ENCODE measurements at regions not wholly inside any gene's neighbourhood (a gene's known extent, or its start where the extent isn't known, plus 50 kb on each side); places are given as distances from the start of the nearest gene placed in this dataset.
"Not testable (repeated sequence)": the region's sequence is repeated elsewhere in the genome, so short reads cannot be mapped to it uniquely, and the experiment has no call there.

GRCh38 chr2:228600265-228600664 is 418.8 kb upstream of the SPHKAP start:
- no peak for DNase-seq (ENCODE audit: low read depth in 3 of 3, low spot score in 2 of 3)

- DNase-seq (ENCODE audit: low read depth in 3 of 3, low spot score in 2 of 3): no peak
Measured at GRCh38 chr2:228599781-228600180, 418.3 kb upstream of the SPHKAP start.

- no peak for DNase-seq (ENCODE audit: low read depth in 3 of 3, low spot score in 2 of 3)
Measured at GRCh38 chr2:228599297-228599696, 417.8 kb upstream of the SPHKAP start.

GRCh38 chr2:228597032-228597431 is 415.5 kb upstream of the SPHKAP start:
- no peak for DNase-seq (ENCODE audit: low read depth in 3 of 3, low spot score in 2 of 3)

GRCh38 chr2:228594012-228594411 is 412.5 kb upstream of the SPHKAP start:
- no peak for DNase-seq (ENCODE audit: low read depth in 3 of 3, low spot score in 2 of 3)

- no peak for DNase-seq (ENCODE audit: low read depth in 3 of 3, low spot score in 2 of 3)
Measured at GRCh38 chr2:228592925-228593324, 411.4 kb upstream of the SPHKAP start.

GRCh38 chr2:228590681-228591080 is 409.2 kb upstream of the SPHKAP start:
- no peak for DNase-seq (ENCODE audit: low read depth in 3 of 3, low spot score in 2 of 3)

GRCh38 chr2:228589115-228589514 is 407.6 kb upstream of the SPHKAP start:
- DNase-seq (ENCODE audit: low read depth in 3 of 3, low spot score in 2 of 3): no peak

GRCh38 chr2:228581731-228582130 is 400.2 kb upstream of the SPHKAP start:
- DNase-seq (ENCODE audit: low read depth in 3 of 3, low spot score in 2 of 3): no peak

- DNase-seq (ENCODE audit: low read depth in 3 of 3, low spot score in 2 of 3): no peak
Measured at GRCh38 chr2:228575897-228576296, 394.4 kb upstream of the SPHKAP start.

GRCh38 chr2:228568275-228568674 is 386.8 kb upstream of the SPHKAP start:
- DNase-seq (ENCODE audit: low read depth in 3 of 3, low spot score in 2 of 3): not testable (repeated sequence)

- no peak for DNase-seq (ENCODE audit: low read depth in 3 of 3, low spot score in 2 of 3)
Measured at GRCh38 chr2:228561816-228562215, 380.3 kb upstream of the SPHKAP start.

- DNase-seq (ENCODE audit: low read depth in 3 of 3, low spot score in 2 of 3): no peak
Measured at GRCh38 chr2:228559774-228560415, 378.4 kb upstream of the SPHKAP start.

- no peak for DNase-seq (ENCODE audit: low read depth in 3 of 3, low spot score in 2 of 3)
Measured at GRCh38 chr2:228556717-228557116, 375.2 kb upstream of the SPHKAP start.

- DNase-seq (ENCODE audit: low read depth in 3 of 3, low spot score in 2 of 3): no peak
Measured at GRCh38 chr2:228549441-228550007, 368.0 kb upstream of the SPHKAP start.

GRCh38 chr2:228548230-228548629 is 366.7 kb upstream of the SPHKAP start:
- no peak for DNase-seq (ENCODE audit: low read depth in 3 of 3, low spot score in 2 of 3)

- DNase-seq (ENCODE audit: low read depth in 3 of 3, low spot score in 2 of 3): no peak
Measured at GRCh38 chr2:228545748-228546145, 364.3 kb upstream of the SPHKAP start.

- no peak for DNase-seq (ENCODE audit: low read depth in 3 of 3, low spot score in 2 of 3)
Measured at GRCh38 chr2:228545041-228545747, 363.7 kb upstream of the SPHKAP start.

GRCh38 chr2:228543117-228543516 is 361.6 kb upstream of the SPHKAP start:
- DNase-seq (ENCODE audit: low read depth in 3 of 3, low spot score in 2 of 3): no peak

- DNase-seq (ENCODE audit: low read depth in 3 of 3, low spot score in 2 of 3): no peak
Measured at GRCh38 chr2:228542277-228542676, 360.8 kb upstream of the SPHKAP start.

- no peak for DNase-seq (ENCODE audit: low read depth in 3 of 3, low spot score in 2 of 3)
Measured at GRCh38 chr2:228541789-228542188, 360.3 kb upstream of the SPHKAP start.

- DNase-seq (ENCODE audit: low read depth in 3 of 3, low spot score in 2 of 3): no peak
Measured at GRCh38 chr2:228540976-228541375, 359.5 kb upstream of the SPHKAP start.
